H9 (cell line): ENCODE measurements at regions not wholly inside any gene's neighbourhood (a gene's known extent, or its start where the extent isn't known, plus 50 kb on each side); places are given as distances from the start of the nearest gene placed in this dataset.

ENCODE experiments used
- DNase-seq: peaks from one replicate; pipeline ENCODE4 v3.0.0-alpha.2; 2017
- H2AFZ ChIP-seq: one replicate; pipeline ENCODE4 v1.6.1; 2013; ENCODE audit warnings: mild to moderate bottlenecking, low read length, control low read depth, moderate library complexity
- H2AK5ac ChIP-seq: 2 replicates; pipeline ENCODE4 v1.6.1; 2013; ENCODE audit warnings: low read length, control low read depth, mixed read lengths; ENCODE audit not compliant: insufficient read length
- H2BK120ac ChIP-seq: one replicate; pipeline ENCODE4 v1.6.1; 2013; ENCODE audit warnings: low read depth, mild to moderate bottlenecking, low read length, control low read depth, inconsistent platforms; ENCODE audit not compliant: poor library complexity, severe bottlenecking
- H2BK12ac ChIP-seq: 2 replicates; pipeline ENCODE4 v1.6.1; 2013; ENCODE audit warnings: low read length, control low read depth, mixed read lengths, low read depth; ENCODE audit not compliant: insufficient read length
- H2BK15ac ChIP-seq: 2 replicates; pipeline ENCODE4 v1.6.1; 2013; ENCODE audit warnings: low read depth, low read length, control low read depth
- H2BK20ac ChIP-seq: one replicate; pipeline ENCODE4 v1.6.1; 2013; ENCODE audit warnings: low read depth, mild to moderate bottlenecking, low read length, control low read depth, inconsistent platforms; ENCODE audit not compliant: poor library complexity, severe bottlenecking
- H2BK5ac ChIP-seq: 2 replicates; pipeline ENCODE4 v1.6.1; 2013; ENCODE audit warnings: low read length, control low read depth, mixed read lengths; ENCODE audit not compliant: insufficient read length
- H3K14ac ChIP-seq: 2 replicates; pipeline ENCODE4 v1.6.1; 2013; ENCODE audit warnings: low read length, control low read depth; ENCODE audit not compliant: insufficient read depth
- H3K18ac ChIP-seq: 2 replicates; pipeline ENCODE4 v1.6.1; 2013; ENCODE audit warnings: low read depth, mild to moderate bottlenecking, mixed read lengths, low read length, control low read depth; ENCODE audit not compliant: insufficient read length
- H3K23ac ChIP-seq: 2 replicates; pipeline ENCODE4 v1.6.1; 2013; ENCODE audit warnings: low read length, control low read depth, mixed read lengths, low read depth; ENCODE audit not compliant: insufficient read length
- H3K23me2 ChIP-seq: 2 replicates; pipeline ENCODE4 v1.6.1; 2013; ENCODE audit warnings: low read depth, mild to moderate bottlenecking, mixed read lengths, low read length, control low read depth; ENCODE audit not compliant: insufficient read length, poor library complexity, severe bottlenecking
- H3K27ac ChIP-seq: 2 replicates; pipeline ENCODE4 v1.5.1; 2013; ENCODE audit warnings: low read length, control low read depth, mixed read lengths, low read depth; ENCODE audit not compliant: insufficient read length
- H3K27me3 ChIP-seq: 2 replicates; pipeline ENCODE4 v1.6.1; 2013; ENCODE audit warnings: low read length, control low read depth, inconsistent platforms; ENCODE audit not compliant: insufficient read depth
- H3K4ac ChIP-seq: 2 replicates; pipeline ENCODE4 v1.6.1; 2013; ENCODE audit warnings: low read depth, mild to moderate bottlenecking, control low read depth, inconsistent platforms, low read length, moderate library complexity
- H3K4me1 ChIP-seq: 2 replicates; pipeline ENCODE4 v1.6.1; 2013; ENCODE audit warnings: low read length, control low read depth, inconsistent platforms; ENCODE audit not compliant: insufficient read depth
- H3K4me2 ChIP-seq: 2 replicates; pipeline ENCODE4 v1.6.1; 2013; ENCODE audit warnings: low read length, control low read depth, mixed read lengths; ENCODE audit not compliant: insufficient read length, insufficient read depth
- H3K56ac ChIP-seq: 2 replicates; pipeline ENCODE4 v1.6.1; 2013; ENCODE audit warnings: low read depth, mild to moderate bottlenecking, mixed read lengths, low read length, control low read depth; ENCODE audit not compliant: insufficient read length
- H3K79me1 ChIP-seq: 2 replicates; pipeline ENCODE4 v1.6.1; 2013; ENCODE audit warnings: low read depth, mild to moderate bottlenecking, moderate library complexity, low read length, control low read depth, inconsistent platforms; ENCODE audit not compliant: insufficient read depth, poor library complexity, severe bottlenecking
- H3K79me2 ChIP-seq: 2 replicates; pipeline ENCODE4 v1.6.1; 2013; ENCODE audit warnings: low read length, control low read depth, inconsistent platforms; ENCODE audit not compliant: insufficient read depth
- H3K9ac ChIP-seq: 2 replicates; pipeline ENCODE4 v1.6.1; 2013; ENCODE audit warnings: low read length, control low read depth, mixed read lengths; ENCODE audit not compliant: insufficient read length; ENCODE audit errors: extremely low read depth
- H3K9me3 ChIP-seq: one replicate; pipeline ENCODE4 v1.6.1; 2013; ENCODE audit warnings: low read depth, low read length, inconsistent platforms; ENCODE audit not compliant: control insufficient read depth
- H3T11ph ChIP-seq: one replicate; pipeline ENCODE4 v1.6.1; 2013; ENCODE audit warnings: mild to moderate bottlenecking, low read length, control low read depth, inconsistent platforms
- H4K20me1 ChIP-seq: one replicate; pipeline ENCODE4 v1.6.1; 2013; ENCODE audit not compliant: control insufficient read depth, insufficient read length, insufficient read depth
- H4K5ac ChIP-seq: 2 replicates; pipeline ENCODE4 v1.6.1; 2013; ENCODE audit warnings: low read depth, mild to moderate bottlenecking, mixed read lengths, low read length, control low read depth; ENCODE audit not compliant: insufficient read length
- H4K8ac ChIP-seq: replicated peaks from 2 replicates; pipeline ENCODE4 v1.6.1; 2013; ENCODE audit warnings: low read length, control low read depth, mixed read lengths, low read depth; ENCODE audit not compliant: insufficient read length
- H4K91ac ChIP-seq: 2 replicates; pipeline ENCODE4 v1.6.1; 2013; ENCODE audit warnings: low read depth, mild to moderate bottlenecking, moderate library complexity, mixed read lengths, low read length, control low read depth; ENCODE audit not compliant: insufficient read length
- H3K27ac Mint-ChIP-seq, 3 experiments: 2 replicates in 2 of 3; 3 replicates in 1 of 3; pipeline ENCODE4 v1.8.0; 2020 to 2021; ENCODE audit warnings: mixed read lengths in 3 of 3, mild to moderate bottlenecking in 1 of 3, moderate library complexity in 1 of 3
- H3K27me3 Mint-ChIP-seq: 2 replicates; pipeline ENCODE4 v1.8.0; 2021; ENCODE audit warnings: low read depth, mild to moderate bottlenecking, moderate library complexity, mixed read lengths
- H3K36me3 Mint-ChIP-seq, 3 experiments: 2 replicates in 2 of 3; 3 replicates in 1 of 3; pipeline ENCODE4 v1.8.0; 2020 to 2021; ENCODE audit warnings: low read depth in 3 of 3, mixed read lengths in 3 of 3; ENCODE audit not compliant: insufficient read depth in 1 of 3
- H3K4me1 Mint-ChIP-seq, 2 experiments: 2 replicates each; pipeline ENCODE4 v1.8.0; 2020; ENCODE audit warnings: mixed read lengths in 2 of 2
- H3K4me3 Mint-ChIP-seq, 2 experiments: 2 replicates in 1 of 2; 3 replicates in 1 of 2; pipeline ENCODE4 v1.8.0; 2020 to 2021; ENCODE audit warnings: mild to moderate bottlenecking in 2 of 2, mixed read lengths in 2 of 2, moderate library complexity in 1 of 2
- H3K9me3 Mint-ChIP-seq, 2 experiments: 2 replicates in 1 of 2; 3 replicates in 1 of 2; pipeline ENCODE4 v1.8.0; 2020; ENCODE audit warnings: mild to moderate bottlenecking in 2 of 2, mixed read lengths in 2 of 2, moderate library complexity in 1 of 2
- WGBS: extraction: QIAGEN DNeasy Blood & Tissue Kit; methylation state at CpG from one replicate; pipeline ENCODE4 v1.1.7; 2013; ENCODE audit warnings: missing lambda C conversion rate, low lambda C conversion rate, mixed read lengths; ENCODE audit not compliant: insufficient read length; ENCODE audit errors: extremely low coverage; 5-methylcytosine and 5-hydroxymethylcytosine counted together
- TF ChIP-seq, protein P1 (sequence below): fragments of 200-600 bp; sonication (generic); conservative IDR thresholded peaks from 3 replicates; pipeline ENCODE4 v1.8.0; 2021; ENCODE audit warnings: antibody characterized with exemption, mild to moderate bottlenecking

GRCh38 chr7:81883801-81884393 is 114.0 kb upstream of the HGF start:
- Mint-ChIP-seq H3K4me3 (no peak overlapping the region), H3K27me3 (no peaks in the 10 kb centered on the region), H3K27ac (no peak overlapping the region), H3K4me1 (no peaks in the 10 kb centered on the region), H3K9me3 (no peaks in the 10 kb centered on the region), H3K36me3 (no peaks in the 10 kb centered on the region)
- H4K8ac ChIP-seq: no peak overlapping the region
- TF ChIP-seq, protein P1, sequence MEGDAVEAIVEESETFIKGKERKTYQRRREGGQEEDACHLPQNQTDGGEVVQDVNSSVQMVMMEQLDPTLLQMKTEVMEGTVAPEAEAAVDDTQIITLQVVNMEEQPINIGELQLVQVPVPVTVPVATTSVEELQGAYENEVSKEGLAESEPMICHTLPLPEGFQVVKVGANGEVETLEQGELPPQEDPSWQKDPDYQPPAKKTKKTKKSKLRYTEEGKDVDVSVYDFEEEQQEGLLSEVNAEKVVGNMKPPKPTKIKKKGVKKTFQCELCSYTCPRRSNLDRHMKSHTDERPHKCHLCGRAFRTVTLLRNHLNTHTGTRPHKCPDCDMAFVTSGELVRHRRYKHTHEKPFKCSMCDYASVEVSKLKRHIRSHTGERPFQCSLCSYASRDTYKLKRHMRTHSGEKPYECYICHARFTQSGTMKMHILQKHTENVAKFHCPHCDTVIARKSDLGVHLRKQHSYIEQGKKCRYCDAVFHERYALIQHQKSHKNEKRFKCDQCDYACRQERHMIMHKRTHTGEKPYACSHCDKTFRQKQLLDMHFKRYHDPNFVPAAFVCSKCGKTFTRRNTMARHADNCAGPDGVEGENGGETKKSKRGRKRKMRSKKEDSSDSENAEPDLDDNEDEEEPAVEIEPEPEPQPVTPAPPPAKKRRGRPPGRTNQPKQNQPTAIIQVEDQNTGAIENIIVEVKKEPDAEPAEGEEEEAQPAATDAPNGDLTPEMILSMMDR: no peak
- no peak overlapping the region for H2AFZ ChIP-seq
- DNase-seq: no peak
- H3K9me3 ChIP-seq: no peaks in the 10 kb centered on the region
- H2BK120ac ChIP-seq: no peak overlapping the region
- H3K27ac ChIP-seq: no peak overlapping the region
- no peak overlapping the region for H3K4me2 ChIP-seq
- no peak overlapping the region for H2BK20ac ChIP-seq
- H3K9ac ChIP-seq: no peak overlapping the region
- H2AK5ac ChIP-seq: no peak overlapping the region
- H3K14ac ChIP-seq: no peak overlapping the region
- H3T11ph ChIP-seq: no peak overlapping the region
- H3K27me3 ChIP-seq: no peaks in the 10 kb centered on the region
- no peak overlapping the region for H2BK12ac ChIP-seq
- H2BK5ac ChIP-seq: no peak overlapping the region
- H3K79me2 ChIP-seq: no peaks in the 10 kb centered on the region
- no peak overlapping the region for H4K5ac ChIP-seq
- no peak overlapping the region for H2BK15ac ChIP-seq
- no peaks in the 10 kb centered on the region for H4K20me1 ChIP-seq
- no peak overlapping the region for H3K56ac ChIP-seq
- no CpG with 5 or more reads among the region's 7 CpGs for WGBS
- H3K23ac ChIP-seq: no peak overlapping the region
- H3K79me1 ChIP-seq: no peaks in the 10 kb centered on the region
- H4K91ac ChIP-seq: no peak overlapping the region
- H3K18ac ChIP-seq: no peak overlapping the region
- no peak overlapping the region for H3K4ac ChIP-seq
- no peaks in the 10 kb centered on the region for H3K4me1 ChIP-seq
- H3K23me2 ChIP-seq: no peaks in the 10 kb centered on the region
